ENCODE measurements at regions not wholly inside any gene's neighbourhood (a gene's known extent, or its start where the extent isn't known, plus 50 kb on each side); places are given as distances from the start of the nearest gene placed in this dataset.

- Histone ChIP-seq H3K9me3 (ENCODE audit: control insufficient read depth, insufficient read depth, low read length) (no peaks in the 10 kb centered on the region), H3F3A (ENCODE audit: control insufficient read depth, insufficient read depth) (no peaks in the 10 kb centered on the region), H3K79me2 (ENCODE audit: control insufficient read depth, low read length) (no peaks in the 10 kb centered on the region), H3K4me1 (ENCODE audit: control insufficient read depth, low read length) (no peaks in the 10 kb centered on the region), H3K36me3 (ENCODE audit: control insufficient read depth, low read length) (no peaks in the 10 kb centered on the region), H3K27me3 (ENCODE audit: control insufficient read depth, low read length) (no peaks in the 10 kb centered on the region), H4K20me1 (ENCODE audit: control insufficient read depth, insufficient read depth, low read depth, low read length) (no peaks in the 10 kb centered on the region), H3K4me3 (ENCODE audit: low read length) (no peak overlapping the region), H3K27ac (ENCODE audit: low read depth, low read length) (no peak overlapping the region), H3K9me2 (replicated peaks; ENCODE audit: control insufficient read depth, low read length) (no peaks in the 10 kb centered on the region), H3K4me2 (ENCODE audit: low read length) (no peak overlapping the region)
- TF ChIP-seq CTCF (IDR thresholded peaks at IDR 0.05; ENCODE audit: low read depth, low read length, poor library complexity, severe bottlenecking) (no peak), EZH2phosphoT487 (IDR thresholded peaks at IDR 0.05; ENCODE audit: borderline replicate concordance, low read length) (no peak)
Measured at GRCh38 chr2:2730301-2730833, 399.3 kb upstream of the MYT1L start.

DNA sequence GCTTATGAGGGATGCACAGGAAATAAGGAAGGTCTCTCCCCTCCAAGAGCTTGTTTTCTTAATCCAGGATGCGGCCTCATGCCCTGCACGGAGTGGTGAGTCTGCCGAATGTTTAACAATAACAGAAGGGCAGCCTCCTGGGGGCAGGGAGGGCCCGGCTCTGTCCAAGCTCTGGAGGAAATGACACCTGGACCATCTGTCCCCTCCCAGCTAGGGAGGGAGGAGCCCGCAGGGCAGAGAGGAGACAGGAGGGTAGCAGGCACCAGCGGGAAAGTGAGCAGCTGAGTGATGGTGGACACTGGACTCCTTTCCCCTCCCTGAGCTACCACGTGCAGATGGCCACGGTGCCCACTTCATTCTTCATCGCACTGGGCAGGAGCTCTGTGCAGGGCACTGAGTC lies 398.2 kb upstream of the MYT1L start:
- no peaks in the 10 kb centered on the region for H3F3A ChIP-seq (ENCODE audit: control insufficient read depth, insufficient read depth)
- H3K79me2 ChIP-seq (ENCODE audit: control insufficient read depth, low read length): no peaks in the 10 kb centered on the region
- H3K9me2 ChIP-seq (replicated peaks; ENCODE audit: control insufficient read depth, low read length): no peaks in the 10 kb centered on the region
- H4K20me1 ChIP-seq (ENCODE audit: control insufficient read depth, insufficient read depth, low read depth, low read length): no peaks in the 10 kb centered on the region
- no peak overlapping the region for H3K4me2 ChIP-seq (ENCODE audit: low read length)
- no peak overlapping the region for H3K27ac ChIP-seq (ENCODE audit: low read depth, low read length)
- H3K36me3 ChIP-seq (ENCODE audit: control insufficient read depth, low read length): no peaks in the 10 kb centered on the region
- H3K9me3 ChIP-seq (ENCODE audit: control insufficient read depth, insufficient read depth, low read length): no peaks in the 10 kb centered on the region
- TF ChIP-seq CTCF (IDR thresholded peaks at IDR 0.05; ENCODE audit: low read depth, low read length, poor library complexity, severe bottlenecking): no peak
- TF ChIP-seq EZH2phosphoT487 (IDR thresholded peaks at IDR 0.05; ENCODE audit: borderline replicate concordance, low read length): no peak
- no peak overlapping the region for H3K4me3 ChIP-seq (ENCODE audit: low read length)
- H3K27me3 ChIP-seq (ENCODE audit: control insufficient read depth, low read length): no peaks in the 10 kb centered on the region
- H3K4me1 ChIP-seq (ENCODE audit: control insufficient read depth, low read length): no peaks in the 10 kb centered on the region

GRCh38 chr2:2728635-2729034 lies 397.6 kb upstream of the MYT1L start:
- Histone ChIP-seq H3K27me3 (ENCODE audit: control insufficient read depth, low read length) (no peaks in the 10 kb centered on the region), H3K4me2 (ENCODE audit: low read length) (no peak overlapping the region), H4K20me1 (ENCODE audit: control insufficient read depth, insufficient read depth, low read depth, low read length) (no peaks in the 10 kb centered on the region), H3K9me3 (ENCODE audit: control insufficient read depth, insufficient read depth, low read length) (no peaks in the 10 kb centered on the region), H3F3A (ENCODE audit: control insufficient read depth, insufficient read depth) (no peaks in the 10 kb centered on the region), H3K27ac (ENCODE audit: low read depth, low read length) (no peak overlapping the region), H3K79me2 (ENCODE audit: control insufficient read depth, low read length) (no peaks in the 10 kb centered on the region), H3K4me1 (ENCODE audit: control insufficient read depth, low read length) (no peaks in the 10 kb centered on the region), H3K9me2 (replicated peaks; ENCODE audit: control insufficient read depth, low read length) (no peaks in the 10 kb centered on the region), H3K4me3 (ENCODE audit: low read length) (no peak overlapping the region), H3K36me3 (ENCODE audit: control insufficient read depth, low read length) (no peaks in the 10 kb centered on the region)
- TF ChIP-seq EZH2phosphoT487 (IDR thresholded peaks at IDR 0.05; ENCODE audit: borderline replicate concordance, low read length) (no peak), CTCF (IDR thresholded peaks at IDR 0.05; ENCODE audit: low read depth, low read length, poor library complexity, severe bottlenecking) (no peak)

Data from DOHH2 (cell line).